ENCODE measurements at regions not wholly inside any gene's neighbourhood (a gene's known extent, or its start where the extent isn't known, plus 50 kb on each side); places are given as distances from the start of the nearest gene placed in this dataset.

- TF ChIP-seq CTCF (IDR thresholded peaks at IDR 0.05) (no peak), POLR2A (IDR thresholded peaks at IDR 0.05) (no peak)
Measured at GRCh38 chr7:94778711-94779459, 123.0 kb upstream of the SGCE start.

Data from breast epithelium (tissue), 3 donors.